ENCODE measurements at regions not wholly inside any gene's neighbourhood (a gene's known extent, or its start where the extent isn't known, plus 50 kb on each side); places are given as distances from the start of the nearest gene placed in this dataset.

GRCh38 chr9:38246833-38247232 is 145.7 kb upstream of the ALDH1B1 start:
- TF ChIP-seq, protein P1, sequence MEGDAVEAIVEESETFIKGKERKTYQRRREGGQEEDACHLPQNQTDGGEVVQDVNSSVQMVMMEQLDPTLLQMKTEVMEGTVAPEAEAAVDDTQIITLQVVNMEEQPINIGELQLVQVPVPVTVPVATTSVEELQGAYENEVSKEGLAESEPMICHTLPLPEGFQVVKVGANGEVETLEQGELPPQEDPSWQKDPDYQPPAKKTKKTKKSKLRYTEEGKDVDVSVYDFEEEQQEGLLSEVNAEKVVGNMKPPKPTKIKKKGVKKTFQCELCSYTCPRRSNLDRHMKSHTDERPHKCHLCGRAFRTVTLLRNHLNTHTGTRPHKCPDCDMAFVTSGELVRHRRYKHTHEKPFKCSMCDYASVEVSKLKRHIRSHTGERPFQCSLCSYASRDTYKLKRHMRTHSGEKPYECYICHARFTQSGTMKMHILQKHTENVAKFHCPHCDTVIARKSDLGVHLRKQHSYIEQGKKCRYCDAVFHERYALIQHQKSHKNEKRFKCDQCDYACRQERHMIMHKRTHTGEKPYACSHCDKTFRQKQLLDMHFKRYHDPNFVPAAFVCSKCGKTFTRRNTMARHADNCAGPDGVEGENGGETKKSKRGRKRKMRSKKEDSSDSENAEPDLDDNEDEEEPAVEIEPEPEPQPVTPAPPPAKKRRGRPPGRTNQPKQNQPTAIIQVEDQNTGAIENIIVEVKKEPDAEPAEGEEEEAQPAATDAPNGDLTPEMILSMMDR (conservative IDR thresholded peaks at IDR 0.05 in 1 of 2, IDR thresholded peaks at IDR 0.05 in 1 of 2; ENCODE audit: low read depth in 1 of 2, low read length in 2 of 2), result no peak
- no peak for TF ChIP-seq EZH2 (IDR thresholded peaks at IDR 0.05; ENCODE audit: low read length, missing control alignments)
